ENCODE measurements at regions not wholly inside any gene's neighbourhood (a gene's known extent, or its start where the extent isn't known, plus 50 kb on each side); places are given as distances from the start of the nearest gene placed in this dataset.

GRCh38 chr2:65869296-65869695 is 436.9 kb upstream of the SPRED2 start:
- Histone ChIP-seq H3K4me3 (no peak overlapping the region), H3K27ac (no peak overlapping the region)
- TF ChIP-seq, protein P1, sequence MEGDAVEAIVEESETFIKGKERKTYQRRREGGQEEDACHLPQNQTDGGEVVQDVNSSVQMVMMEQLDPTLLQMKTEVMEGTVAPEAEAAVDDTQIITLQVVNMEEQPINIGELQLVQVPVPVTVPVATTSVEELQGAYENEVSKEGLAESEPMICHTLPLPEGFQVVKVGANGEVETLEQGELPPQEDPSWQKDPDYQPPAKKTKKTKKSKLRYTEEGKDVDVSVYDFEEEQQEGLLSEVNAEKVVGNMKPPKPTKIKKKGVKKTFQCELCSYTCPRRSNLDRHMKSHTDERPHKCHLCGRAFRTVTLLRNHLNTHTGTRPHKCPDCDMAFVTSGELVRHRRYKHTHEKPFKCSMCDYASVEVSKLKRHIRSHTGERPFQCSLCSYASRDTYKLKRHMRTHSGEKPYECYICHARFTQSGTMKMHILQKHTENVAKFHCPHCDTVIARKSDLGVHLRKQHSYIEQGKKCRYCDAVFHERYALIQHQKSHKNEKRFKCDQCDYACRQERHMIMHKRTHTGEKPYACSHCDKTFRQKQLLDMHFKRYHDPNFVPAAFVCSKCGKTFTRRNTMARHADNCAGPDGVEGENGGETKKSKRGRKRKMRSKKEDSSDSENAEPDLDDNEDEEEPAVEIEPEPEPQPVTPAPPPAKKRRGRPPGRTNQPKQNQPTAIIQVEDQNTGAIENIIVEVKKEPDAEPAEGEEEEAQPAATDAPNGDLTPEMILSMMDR (IDR thresholded peaks at IDR 0.05) = no peak
- DNase-seq (ENCODE audit: low spot score) = no peak

GRCh38 chr2:65868177-65868576 is 435.8 kb upstream of the SPRED2 start:
- TF ChIP-seq, protein P1 (IDR thresholded peaks at IDR 0.05) = no peak
- Histone ChIP-seq H3K4me3 (no peak overlapping the region), H3K27ac (no peak overlapping the region)
- no peak for DNase-seq (ENCODE audit: low spot score)

GRCh38 chr2:65867446-65867845 is 435.0 kb upstream of the SPRED2 start:
- Histone ChIP-seq H3K4me3 (no peak overlapping the region), H3K27ac (no peak overlapping the region)
- TF ChIP-seq, protein P1 (IDR thresholded peaks at IDR 0.05) = no peak
- DNase-seq (ENCODE audit: low spot score) = no peak

- H3K4me3 ChIP-seq = no peak overlapping the region
- TF ChIP-seq, protein P1 (IDR thresholded peaks at IDR 0.05) = no peak
- no peak for DNase-seq (ENCODE audit: low spot score)
- no peak overlapping the region for H3K27ac ChIP-seq
These were observed 433.7 kb upstream of the SPRED2 start for GRCh38 chr2:65866148-65866547.

DNA sequence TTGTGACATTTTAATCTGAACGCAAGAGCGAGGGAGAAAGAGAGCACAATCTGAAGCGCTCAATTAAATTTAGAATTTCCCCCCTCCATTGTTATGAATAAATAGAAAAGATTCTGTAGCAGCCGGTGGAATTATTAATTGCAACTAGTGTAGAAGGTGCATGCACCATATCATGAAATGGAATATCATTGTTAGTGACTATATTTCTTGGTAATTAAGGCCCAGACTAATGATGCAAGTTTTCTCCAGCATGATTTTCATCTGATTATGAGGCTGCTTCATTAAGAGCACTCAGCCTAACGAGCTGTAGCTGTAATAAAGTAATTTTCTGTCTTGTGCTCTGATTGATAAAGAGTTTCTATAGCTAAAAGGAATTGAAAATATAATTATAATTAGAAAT is 432.2 kb upstream of the SPRED2 start:
- no peak overlapping the region for H3K27ac ChIP-seq
- DNase-seq (ENCODE audit: low spot score) = no peak
- no peak overlapping the region for H3K4me3 ChIP-seq
- TF ChIP-seq, protein P1 (IDR thresholded peaks at IDR 0.05) = no peak

- H3K27ac ChIP-seq = no peak overlapping the region
- DNase-seq (ENCODE audit: low spot score) = no peak
- TF ChIP-seq, protein P1 (IDR thresholded peaks at IDR 0.05) = no peak
- no peak overlapping the region for H3K4me3 ChIP-seq
These were observed 431.3 kb upstream of the SPRED2 start for GRCh38 chr2:65863713-65864112.

DNA sequence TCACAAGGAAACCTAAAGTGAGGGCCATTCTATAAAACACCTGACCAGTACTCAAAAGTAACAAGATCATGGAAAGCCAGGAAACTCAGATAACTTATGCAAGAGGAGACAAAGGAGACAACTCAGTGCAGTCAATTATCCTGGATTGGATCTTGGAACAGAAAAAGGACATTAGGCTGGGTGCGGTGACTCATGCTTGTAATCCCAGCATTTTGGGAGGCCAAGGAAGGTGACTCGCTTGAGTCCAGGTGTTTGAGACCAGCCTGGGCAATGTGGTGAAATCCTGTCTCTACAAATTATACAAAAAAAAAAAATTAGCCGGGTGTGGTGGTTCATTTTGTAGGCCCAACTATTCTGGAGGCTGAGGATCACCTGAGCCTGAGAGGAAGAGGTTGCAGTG is 424.5 kb upstream of the SPRED2 start:
- Histone ChIP-seq H3K4me3 (no peak overlapping the region), H3K27ac (no peak overlapping the region)
- TF ChIP-seq, protein P1 (IDR thresholded peaks at IDR 0.05) = no peak
- no peak for DNase-seq (ENCODE audit: low spot score)

Data from coronary artery (tissue), 2 donors.